ENCODE measurements at regions not wholly inside any gene's neighbourhood (a gene's known extent, or its start where the extent isn't known, plus 50 kb on each side); places are given as distances from the start of the nearest gene placed in this dataset.

DNA sequence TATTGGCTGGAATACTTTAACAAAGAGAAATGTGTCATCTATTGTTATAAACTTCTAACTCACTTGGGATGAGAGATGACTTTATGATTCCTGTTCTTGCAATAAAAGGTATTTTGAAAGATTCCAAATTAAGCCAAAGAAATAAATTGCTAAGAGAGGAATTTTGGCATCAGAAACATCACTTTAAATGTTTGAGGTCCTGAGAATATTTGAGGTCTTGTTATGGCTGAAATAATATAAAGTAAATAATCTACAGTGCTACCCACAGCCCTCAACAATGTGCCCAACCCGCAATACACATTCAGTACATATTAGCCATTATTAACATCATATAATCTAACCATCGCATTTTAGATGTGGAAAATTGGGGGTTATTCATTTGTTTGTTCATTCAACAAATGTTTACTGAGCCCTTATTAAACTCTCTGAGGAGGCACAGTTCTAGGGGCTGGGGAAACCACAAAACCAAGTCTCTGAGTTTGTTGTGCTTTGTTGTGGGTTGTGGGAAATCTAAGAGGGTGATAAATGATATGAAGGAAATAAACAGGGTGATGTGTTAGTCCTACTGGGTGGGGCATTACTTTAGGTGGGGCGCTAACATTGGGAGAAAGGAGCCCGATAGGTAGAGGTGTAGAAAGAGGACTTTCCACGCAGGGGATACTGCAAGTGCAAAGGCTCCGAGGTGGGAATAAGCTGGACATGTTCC lies 135.2 kb upstream of the CLINT1 start:
- POLR2A ChIA-PET: no interaction called here
- CTCF ChIA-PET: interaction anchor here (0.6 to 2.2 kb wide), 16 partner anchors 14 to 232 kb away, joined by 3 to 12 read pairs (median 4); no protein-coding TSS in a partner anchor
- no peak overlapping the region for H3K27ac Mint-ChIP-seq

DNA sequence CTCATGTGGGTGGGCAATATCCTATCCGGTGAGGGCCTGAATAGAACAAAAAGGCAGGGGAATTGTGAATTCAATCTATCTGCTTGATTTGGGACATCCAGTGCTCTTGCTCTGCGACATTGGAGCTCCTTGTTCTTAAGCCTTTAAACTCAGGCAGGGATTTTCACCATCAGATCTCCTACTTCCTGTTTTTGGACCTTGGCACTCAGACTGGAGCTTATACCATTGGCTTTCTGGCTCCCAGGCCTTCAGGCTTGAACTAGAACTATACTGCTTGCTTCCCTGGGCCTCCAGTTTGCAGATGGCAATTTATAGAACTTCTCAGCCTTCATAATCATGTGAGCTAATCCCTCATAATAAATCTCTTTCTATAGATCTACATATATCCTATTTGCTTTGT lies 134.3 kb upstream of the CLINT1 start:
- DNase-seq: no peak
- Mint-ChIP-seq H3K36me3 (ENCODE audit: low read depth) (no peaks in the 10 kb centered on the region), H3K9me3 (ENCODE audit: insufficient read depth) (no peaks in the 10 kb centered on the region), H3K27me3 (ENCODE audit: low read depth) (peaks cover 30% of the 10 kb centered on the region), H3K4me1 (ENCODE audit: low read depth) (peaks cover 18% of the 10 kb centered on the region), H3K27ac (no peak overlapping the region), H3K4me3 (no peak overlapping the region)
- POLR2A ChIA-PET: no interaction called here
- no peak for ATAC-seq
- CTCF ChIA-PET: no interaction called here

More for the DNA sequence above, 135.2 kb upstream of the CLINT1 start:
- Mint-ChIP-seq H3K4me1 (ENCODE audit: low read depth) (peaks cover 18% of the 10 kb centered on the region), H3K36me3 (ENCODE audit: low read depth) (no peaks in the 10 kb centered on the region), H3K27me3 (ENCODE audit: low read depth) (peaks cover 30% of the 10 kb centered on the region), H3K4me3 (peak overlapping the region; percentile 4), H3K9me3 (ENCODE audit: insufficient read depth) (no peaks in the 10 kb centered on the region)
- peak; percentile 89 for ATAC-seq
- DNase-seq: peak; percentile 52

DNA sequence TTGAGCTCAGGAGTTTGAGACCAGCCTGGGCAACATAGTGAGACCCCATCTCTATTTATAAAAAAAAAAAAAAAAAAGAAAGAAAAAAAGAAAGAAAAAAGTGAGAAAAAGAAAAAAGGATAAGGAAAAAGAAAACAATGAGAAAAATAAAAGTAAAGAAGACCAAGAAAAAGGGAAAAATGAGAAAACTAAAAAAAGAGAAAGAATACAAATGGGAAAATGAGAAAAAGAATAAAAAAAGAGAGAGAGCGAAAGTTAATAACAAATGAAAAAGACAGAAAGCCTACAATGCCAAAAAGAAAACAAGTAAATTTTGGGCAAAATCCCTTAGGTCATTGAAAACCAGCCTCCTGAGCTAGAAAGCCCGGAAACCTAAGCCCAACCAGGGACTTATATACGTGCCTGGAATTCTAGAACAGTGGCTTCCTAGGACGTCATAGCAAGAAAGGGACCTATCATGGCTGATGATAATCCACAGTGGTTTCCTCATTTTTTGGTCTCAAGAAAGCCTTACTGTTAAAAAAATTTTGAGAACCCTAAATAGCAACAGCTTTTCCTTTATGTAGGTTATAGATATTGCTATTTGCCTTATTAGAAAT lies 131.7 kb upstream of the CLINT1 start:
- Mint-ChIP-seq H3K9me3 (ENCODE audit: insufficient read depth) (no peaks in the 10 kb centered on the region), H3K27me3 (ENCODE audit: low read depth) (peaks cover 27% of the 10 kb centered on the region), H3K27ac (no peak overlapping the region), H3K36me3 (ENCODE audit: low read depth) (no peaks in the 10 kb centered on the region), H3K4me3 (no peak overlapping the region), H3K4me1 (ENCODE audit: low read depth) (peaks cover 18% of the 10 kb centered on the region)
- ChIA-PET CTCF (no interaction called here), POLR2A (no interaction called here)
- ATAC-seq (no peak), DNase-seq (no peak)

DNA sequence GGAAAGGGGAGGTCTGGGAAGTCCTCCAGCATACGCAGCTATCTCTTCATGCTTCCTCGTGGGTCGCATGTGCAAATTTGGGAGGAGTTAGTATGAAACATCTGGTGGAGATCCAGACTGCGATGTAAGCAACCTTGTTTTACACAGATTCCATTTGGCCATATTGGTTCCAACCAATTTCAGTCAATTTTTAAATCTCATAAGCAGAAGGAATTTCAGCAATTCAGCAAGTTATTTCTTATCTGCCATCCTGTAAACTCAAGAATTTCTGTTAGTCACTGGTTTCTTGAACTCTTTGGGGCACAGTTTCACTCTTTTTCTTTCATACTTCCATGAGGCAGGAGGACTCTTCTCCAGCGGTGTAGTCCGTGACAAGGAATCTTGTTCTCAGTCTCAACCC lies 130.4 kb upstream of the CLINT1 start:
- H3K27me3 Mint-ChIP-seq (ENCODE audit: low read depth): peaks cover 18% of the 10 kb centered on the region

DNA sequence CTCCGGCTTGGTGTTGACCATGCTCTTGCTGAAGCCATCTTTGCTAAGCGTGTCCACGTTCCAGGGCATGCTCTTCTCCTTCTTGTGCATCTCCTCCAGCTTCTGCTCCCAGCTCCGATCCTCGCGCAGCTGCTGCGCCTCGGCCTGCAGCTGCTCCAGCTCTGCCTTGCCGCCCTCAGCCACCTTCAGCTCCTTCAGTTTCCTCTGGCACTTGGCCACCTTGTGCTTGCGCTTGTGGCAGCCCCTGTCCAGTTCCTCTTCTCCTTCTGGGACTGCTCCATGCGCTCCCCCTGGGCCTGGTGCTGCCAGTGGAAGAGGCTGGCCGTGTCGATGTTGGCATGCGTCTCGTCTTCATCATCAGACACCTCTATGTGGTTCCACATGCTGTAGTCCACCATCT lies 128.3 kb upstream of the CLINT1 start:
- ATAC-seq: no peak
- Mint-ChIP-seq H3K4me1 (ENCODE audit: low read depth) (no peaks in the 10 kb centered on the region), H3K4me3 (no peak overlapping the region), H3K27me3 (ENCODE audit: low read depth) (peaks cover 13% of the 10 kb centered on the region), H3K27ac (no peak overlapping the region), H3K9me3 (ENCODE audit: insufficient read depth) (no peaks in the 10 kb centered on the region), H3K36me3 (ENCODE audit: low read depth) (no peaks in the 10 kb centered on the region)
- POLR2A ChIA-PET: no interaction called here
- CTCF ChIA-PET: no interaction called here
- no peak for DNase-seq

More for the DNA sequence above, 130.4 kb upstream of the CLINT1 start:
- no peaks in the 10 kb centered on the region for H3K36me3 Mint-ChIP-seq (ENCODE audit: low read depth)
- ATAC-seq (no peak), DNase-seq (no peak)
- ChIA-PET CTCF (no interaction called here), POLR2A (no interaction called here)
- no peak overlapping the region for H3K4me3 Mint-ChIP-seq
- H3K4me1 Mint-ChIP-seq (ENCODE audit: low read depth): peaks cover 9% of the 10 kb centered on the region
- H3K27ac Mint-ChIP-seq: no peak overlapping the region
- no peaks in the 10 kb centered on the region for H3K9me3 Mint-ChIP-seq (ENCODE audit: insufficient read depth)

DNA sequence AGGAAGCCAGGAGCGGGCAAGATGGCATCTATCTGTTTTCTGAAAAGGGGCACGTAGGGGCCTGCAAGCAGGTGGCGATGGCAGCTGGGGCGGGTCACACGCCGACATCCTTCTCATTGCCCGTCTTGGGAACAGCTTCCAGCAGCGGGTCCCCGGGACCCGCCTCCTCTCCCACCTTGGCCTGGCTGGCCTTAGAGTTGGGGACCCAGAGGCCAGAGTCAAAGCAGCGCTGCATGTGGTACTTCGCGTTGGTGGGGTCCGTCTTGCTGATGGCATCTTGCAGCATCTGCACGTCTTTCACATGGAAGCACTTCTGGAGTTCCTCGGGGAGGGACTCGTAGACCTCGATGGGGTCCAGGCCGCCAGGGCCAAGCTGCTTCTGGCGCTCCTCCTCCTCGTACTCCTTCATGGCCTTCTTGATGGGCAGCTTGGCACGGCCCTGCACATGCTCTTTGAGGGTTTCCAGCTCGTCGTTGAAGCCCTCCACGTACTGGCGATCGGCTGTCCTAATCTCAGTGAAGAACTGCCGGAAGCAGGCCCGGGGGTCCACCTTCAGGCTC lies 127.6 kb upstream of the CLINT1 start:
- CTCF ChIA-PET: no interaction called here
- H3K36me3 Mint-ChIP-seq (ENCODE audit: low read depth): no peaks in the 10 kb centered on the region
- peaks cover 7% of the 10 kb centered on the region for H3K27me3 Mint-ChIP-seq (ENCODE audit: low read depth)
- ATAC-seq (no peak), DNase-seq (no peak)
- H3K9me3 Mint-ChIP-seq (ENCODE audit: insufficient read depth): no peaks in the 10 kb centered on the region
- H3K4me1 Mint-ChIP-seq (ENCODE audit: low read depth): no peaks in the 10 kb centered on the region
- POLR2A ChIA-PET: no interaction called here
- no peak overlapping the region for H3K4me3 Mint-ChIP-seq
- no peak overlapping the region for H3K27ac Mint-ChIP-seq

DNA sequence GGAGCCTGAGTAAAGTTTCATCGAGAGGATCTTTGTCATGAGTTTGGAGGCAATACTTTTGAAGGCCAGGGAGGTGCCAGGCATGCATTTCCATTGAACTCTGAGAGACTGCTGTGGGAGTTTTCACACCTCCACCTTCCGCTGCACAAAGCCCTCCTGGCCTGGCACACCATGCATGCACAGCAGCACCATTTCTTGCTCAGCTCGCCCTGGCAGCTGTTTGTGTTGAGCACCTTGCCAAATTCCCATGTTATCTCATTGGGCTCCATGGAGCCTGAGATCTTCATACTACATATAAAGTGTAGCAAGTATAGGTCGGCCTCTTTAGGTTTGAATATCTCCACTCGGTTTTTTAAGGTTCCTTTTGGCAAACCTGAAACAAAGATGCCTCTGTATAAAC lies 125.7 kb upstream of the CLINT1 start:
- H3K27ac Mint-ChIP-seq: no peak overlapping the region
- no peaks in the 10 kb centered on the region for H3K9me3 Mint-ChIP-seq (ENCODE audit: insufficient read depth)
- POLR2A ChIA-PET: no interaction called here
- ATAC-seq (no peak), DNase-seq (no peak)
- H3K36me3 Mint-ChIP-seq (ENCODE audit: low read depth): no peaks in the 10 kb centered on the region
- H3K27me3 Mint-ChIP-seq (ENCODE audit: low read depth): peaks cover 5% of the 10 kb centered on the region
- no peaks in the 10 kb centered on the region for H3K4me1 Mint-ChIP-seq (ENCODE audit: low read depth)
- H3K4me3 Mint-ChIP-seq: no peak overlapping the region
- CTCF ChIA-PET: no interaction called here

DNA sequence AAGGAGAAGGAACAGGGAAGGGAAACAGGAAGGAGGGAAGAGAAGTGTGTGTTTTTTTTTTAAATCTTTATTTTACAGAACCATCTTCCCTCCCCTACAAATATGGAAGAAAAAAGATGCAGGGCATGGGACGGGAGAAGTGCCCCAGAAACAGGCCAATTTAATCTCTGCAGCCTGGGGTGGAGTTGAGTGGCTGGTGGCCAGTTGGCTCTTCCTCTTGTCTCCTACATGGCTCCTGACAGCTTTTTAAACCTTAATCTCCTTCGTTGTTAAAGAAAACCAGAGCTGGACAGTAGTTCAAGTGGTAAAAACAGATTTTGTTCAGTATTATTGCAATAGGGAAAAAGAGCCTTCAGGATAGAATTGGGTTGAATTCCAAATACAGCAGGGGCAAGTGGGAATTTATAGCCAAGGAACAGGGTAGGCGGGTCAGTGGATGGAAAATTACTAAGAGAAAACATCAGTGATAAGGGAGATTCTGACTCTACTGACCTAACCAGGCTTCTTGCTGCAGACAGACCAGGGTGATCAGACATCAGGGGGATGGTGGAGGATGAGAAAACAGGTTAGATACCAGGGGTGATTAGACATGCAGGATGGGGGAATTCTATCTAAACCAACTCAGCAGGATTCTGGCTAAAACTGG lies 125.1 kb upstream of the CLINT1 start:
- no peak for ATAC-seq
- ChIA-PET CTCF (no interaction called here), POLR2A (no interaction called here)
- Mint-ChIP-seq H3K27me3 (ENCODE audit: low read depth) (peaks cover 2% of the 10 kb centered on the region), H3K36me3 (ENCODE audit: low read depth) (no peaks in the 10 kb centered on the region), H3K27ac (no peak overlapping the region), H3K4me1 (ENCODE audit: low read depth) (no peaks in the 10 kb centered on the region), H3K4me3 (no peak overlapping the region), H3K9me3 (ENCODE audit: insufficient read depth) (no peaks in the 10 kb centered on the region)
- no peak for DNase-seq

DNA sequence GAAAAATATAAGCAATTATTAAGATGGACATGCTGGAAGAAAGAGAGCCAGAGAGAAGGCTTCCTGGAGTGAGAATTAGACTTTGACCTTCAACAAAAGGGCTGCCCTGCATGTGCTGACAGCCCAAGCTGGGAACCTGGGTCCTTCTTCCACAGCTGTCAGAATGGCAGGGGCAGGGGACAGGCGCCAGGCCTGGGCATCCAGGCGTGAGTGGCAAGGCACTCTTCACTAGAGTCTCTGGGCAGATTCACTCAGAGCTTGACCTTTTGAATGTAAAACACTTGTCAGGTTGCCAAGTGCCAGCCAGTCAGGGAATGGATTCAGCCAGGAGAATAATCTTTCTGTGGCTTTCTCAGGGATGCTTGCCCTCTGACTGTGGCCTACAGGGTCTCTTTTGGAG lies 119.1 kb upstream of the CLINT1 start:
- Mint-ChIP-seq H3K27me3 (ENCODE audit: low read depth) (peaks cover 11% of the 10 kb centered on the region), H3K27ac (no peak overlapping the region), H3K36me3 (ENCODE audit: low read depth) (no peaks in the 10 kb centered on the region), H3K4me1 (ENCODE audit: low read depth) (no peaks in the 10 kb centered on the region), H3K4me3 (no peak overlapping the region), H3K9me3 (ENCODE audit: insufficient read depth) (no peaks in the 10 kb centered on the region)
- POLR2A ChIA-PET: no interaction called here
- no peak for DNase-seq
- CTCF ChIA-PET: no interaction called here
- no peak for ATAC-seq

DNA sequence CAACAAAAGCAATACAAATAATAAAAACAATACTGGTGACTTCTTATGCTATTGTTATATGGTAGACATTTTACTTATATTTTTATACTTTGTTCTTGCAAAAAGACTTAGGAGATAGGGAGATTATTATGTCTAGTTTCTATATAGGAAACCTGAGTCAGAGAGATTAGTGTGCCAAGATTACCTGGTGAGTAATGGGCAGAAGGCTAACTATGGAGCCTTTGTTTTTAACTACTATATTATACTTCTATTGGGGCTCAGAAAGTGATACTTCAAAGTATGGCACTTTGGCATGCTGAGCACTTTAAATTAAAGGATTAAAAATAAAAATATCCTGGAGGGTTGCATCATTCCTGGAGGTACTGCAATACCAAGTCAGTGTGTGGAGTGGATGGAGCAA lies 117.5 kb upstream of the CLINT1 start:
- ATAC-seq (no peak), DNase-seq (no peak)
- Mint-ChIP-seq H3K27me3 (ENCODE audit: low read depth) (peaks cover 15% of the 10 kb centered on the region), H3K9me3 (ENCODE audit: insufficient read depth) (no peaks in the 10 kb centered on the region), H3K36me3 (ENCODE audit: low read depth) (no peaks in the 10 kb centered on the region), H3K4me1 (ENCODE audit: low read depth) (no peaks in the 10 kb centered on the region), H3K27ac (no peak overlapping the region), H3K4me3 (no peak overlapping the region)
- ChIA-PET CTCF (interaction anchor here (1.5 kb wide), 1 partner anchor 99 kb away, joined by 3 read pairs; no protein-coding TSS in a partner anchor), POLR2A (no interaction called here)

DNA sequence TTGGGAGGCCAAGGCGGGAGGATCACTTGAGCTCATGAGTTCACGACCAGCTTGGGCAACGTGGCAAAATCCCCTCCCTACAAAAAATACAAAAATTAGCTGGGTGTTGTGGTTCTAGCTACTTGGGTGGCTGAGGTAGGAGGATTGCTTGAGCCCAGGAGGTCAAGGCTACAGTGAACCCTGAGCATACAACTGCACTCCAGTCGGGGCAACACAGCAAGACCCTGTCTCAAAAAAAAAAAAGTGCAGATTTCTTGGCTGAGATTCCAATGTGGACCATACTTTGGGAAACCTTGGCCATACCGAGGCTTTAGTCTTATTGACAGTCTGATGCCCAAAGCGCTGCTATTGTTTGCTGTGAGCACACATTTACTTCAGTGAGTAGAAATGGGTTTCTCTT lies 113.6 kb upstream of the CLINT1 start:
- POLR2A ChIA-PET: no interaction called here
- ATAC-seq (no peak), DNase-seq (no peak)
- H3K27ac Mint-ChIP-seq: no peak overlapping the region
- H3K4me3 Mint-ChIP-seq: no peak overlapping the region
- H3K4me1 Mint-ChIP-seq (ENCODE audit: low read depth): no peaks in the 10 kb centered on the region
- CTCF ChIA-PET: interaction anchor here (1.3 to 1.6 kb wide), 2 partner anchors 24 to 152 kb away, joined by 4 to 6 read pairs; no protein-coding TSS in a partner anchor
- peaks cover 15% of the 10 kb centered on the region for H3K27me3 Mint-ChIP-seq (ENCODE audit: low read depth)
- H3K36me3 Mint-ChIP-seq (ENCODE audit: low read depth): no peaks in the 10 kb centered on the region
- H3K9me3 Mint-ChIP-seq (ENCODE audit: insufficient read depth): no peaks in the 10 kb centered on the region

DNA sequence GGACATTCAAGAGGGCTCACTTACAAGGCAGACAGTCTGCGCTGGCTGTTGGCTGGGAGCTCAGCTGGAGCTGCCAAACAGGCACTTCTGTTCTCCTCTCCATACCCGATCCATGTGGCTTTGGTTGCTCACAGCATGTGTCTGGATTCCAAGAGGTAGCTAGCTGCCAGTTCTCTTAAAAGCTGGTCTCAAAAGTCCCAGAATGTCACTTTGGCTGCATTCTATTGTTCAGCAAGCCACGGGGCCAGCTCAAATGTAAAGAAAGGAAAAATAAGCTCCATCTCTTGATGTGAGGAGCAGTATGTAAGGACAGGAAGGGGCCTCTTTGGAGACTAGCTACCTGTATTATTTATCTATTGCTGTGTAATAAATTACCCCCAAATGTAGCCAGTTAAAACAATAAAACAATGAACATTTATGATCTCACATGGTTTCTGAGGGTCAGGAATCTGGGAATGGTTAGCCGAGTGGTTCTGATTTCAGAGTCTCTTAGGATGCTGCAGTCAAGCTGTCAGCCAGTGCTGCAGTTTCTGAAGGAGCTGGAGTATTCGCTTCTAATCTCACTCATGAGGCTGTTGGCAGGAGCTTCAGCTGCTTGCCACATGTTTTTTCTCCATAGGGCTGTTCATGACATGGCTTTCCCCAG lies 112.7 kb upstream of the CLINT1 start:
- H3K4me3 Mint-ChIP-seq: no peak overlapping the region
- CTCF ChIA-PET: interaction anchor here (1.3 to 1.6 kb wide), 2 partner anchors 23 to 151 kb away, joined by 4 to 6 read pairs; no protein-coding TSS in a partner anchor
- no peak for DNase-seq
- no peaks in the 10 kb centered on the region for H3K9me3 Mint-ChIP-seq (ENCODE audit: insufficient read depth)
- H3K4me1 Mint-ChIP-seq (ENCODE audit: low read depth): no peaks in the 10 kb centered on the region
- POLR2A ChIA-PET: no interaction called here
- ATAC-seq: no peak
- H3K27ac Mint-ChIP-seq: no peak overlapping the region
- H3K27me3 Mint-ChIP-seq (ENCODE audit: low read depth): peaks cover 15% of the 10 kb centered on the region
- H3K36me3 Mint-ChIP-seq (ENCODE audit: low read depth): no peaks in the 10 kb centered on the region
